Gastrocnemius medialis (tissue), 4 donors: ENCODE measurements at regions not wholly inside any gene's neighbourhood (a gene's known extent, or its start where the extent isn't known, plus 50 kb on each side); places are given as distances from the start of the nearest gene placed in this dataset.

Experiments
- POLR2A ChIP-seq, 2 donors: fragments of 450-650 bp; IDR thresholded peaks; one replicate each; pipeline ENCODE4 v1.6.1; 2017; ENCODE audit warnings: antibody characterized with exemption in 2 of 2, mild to moderate bottlenecking in 2 of 2, moderate library complexity in 2 of 2
- TF ChIP-seq, protein P1 (sequence below), 5 experiments: fragments of 450-650 bp in 3 of 5; fragments of 200-600 bp in 2 of 5; sonication (generic) in 2 of 5; IDR thresholded peaks in 4 of 5; conservative IDR thresholded peaks in 1 of 5; 1 replicate in 4 of 5; 2 replicates in 1 of 5; pipeline ENCODE4 v1.5.1; 2016 to 2019; ENCODE audit warnings: antibody characterized with exemption in 5 of 5, mild to moderate bottlenecking in 3 of 5, moderate library complexity in 3 of 5

- TF ChIP-seq, protein P1, sequence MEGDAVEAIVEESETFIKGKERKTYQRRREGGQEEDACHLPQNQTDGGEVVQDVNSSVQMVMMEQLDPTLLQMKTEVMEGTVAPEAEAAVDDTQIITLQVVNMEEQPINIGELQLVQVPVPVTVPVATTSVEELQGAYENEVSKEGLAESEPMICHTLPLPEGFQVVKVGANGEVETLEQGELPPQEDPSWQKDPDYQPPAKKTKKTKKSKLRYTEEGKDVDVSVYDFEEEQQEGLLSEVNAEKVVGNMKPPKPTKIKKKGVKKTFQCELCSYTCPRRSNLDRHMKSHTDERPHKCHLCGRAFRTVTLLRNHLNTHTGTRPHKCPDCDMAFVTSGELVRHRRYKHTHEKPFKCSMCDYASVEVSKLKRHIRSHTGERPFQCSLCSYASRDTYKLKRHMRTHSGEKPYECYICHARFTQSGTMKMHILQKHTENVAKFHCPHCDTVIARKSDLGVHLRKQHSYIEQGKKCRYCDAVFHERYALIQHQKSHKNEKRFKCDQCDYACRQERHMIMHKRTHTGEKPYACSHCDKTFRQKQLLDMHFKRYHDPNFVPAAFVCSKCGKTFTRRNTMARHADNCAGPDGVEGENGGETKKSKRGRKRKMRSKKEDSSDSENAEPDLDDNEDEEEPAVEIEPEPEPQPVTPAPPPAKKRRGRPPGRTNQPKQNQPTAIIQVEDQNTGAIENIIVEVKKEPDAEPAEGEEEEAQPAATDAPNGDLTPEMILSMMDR (IDR thresholded peaks at IDR 0.05 in 4 of 5, conservative IDR thresholded peaks at IDR 0.05 in 1 of 5), result no peak
- no peak for TF ChIP-seq POLR2A (IDR thresholded peaks at IDR 0.05)
Observed at GRCh38 chr3:74053970-74054516, 429.3 kb upstream of the PDZRN3 start.
